Aorta (tissue), 5 donors: ENCODE measurements at regions not wholly inside any gene's neighbourhood (a gene's known extent, or its start where the extent isn't known, plus 50 kb on each side); places are given as distances from the start of the nearest gene placed in this dataset.

Experiments
- ATAC-seq: fragments of 200-7000 bp; cut with Tn5 transposase; one replicate; pipeline ENCODE4 v1.9.1; 2022; ENCODE audit warnings: moderate library complexity; ENCODE audit not compliant: low FRiP score
- DNase-seq, 2 donors: peaks; one replicate each; pipeline ENCODE4 v3.0.0-alpha.2; 2020
- H3K27ac ChIP-seq, 2 donors: one replicate each; pipeline ENCODE4 v1.5.1; 2013; ENCODE audit warnings: low read length in 2 of 2, mild to moderate bottlenecking in 2 of 2, moderate library complexity in 2 of 2, control low read depth in 1 of 2, inconsistent platforms in 1 of 2, low read depth in 1 of 2
- H3K27me3 ChIP-seq, 2 donors: one replicate each; pipeline ENCODE4 v1.6.1; 2013; ENCODE audit warnings: control low read depth in 1 of 2, low read length in 1 of 2, mild to moderate bottlenecking in 1 of 2, moderate library complexity in 1 of 2; ENCODE audit not compliant: insufficient read depth in 2 of 2, control insufficient read depth in 1 of 2
- H3K36me3 ChIP-seq, 2 donors: one replicate each; pipeline ENCODE4 v1.6.1; 2013; ENCODE audit warnings: control low read depth in 1 of 2, low read length in 1 of 2, mild to moderate bottlenecking in 1 of 2; ENCODE audit not compliant: insufficient read depth in 2 of 2, control insufficient read depth in 1 of 2
- H3K4me1 ChIP-seq, 2 donors: one replicate each; pipeline ENCODE4 v1.6.1; 2013; ENCODE audit warnings: low read length in 2 of 2, control low read depth in 1 of 2, mild to moderate bottlenecking in 1 of 2, moderate library complexity in 1 of 2; ENCODE audit not compliant: insufficient read depth in 2 of 2, control insufficient read depth in 1 of 2
- H3K4me3 ChIP-seq, 2 donors: one replicate each; pipeline ENCODE4 v1.5.1; 2013; ENCODE audit warnings: low read length in 2 of 2, control low read depth in 1 of 2, mild to moderate bottlenecking in 1 of 2
- H3K9me3 ChIP-seq: one replicate; pipeline ENCODE4 v1.6.1; 2013; ENCODE audit warnings: mild to moderate bottlenecking, low read length; ENCODE audit not compliant: control insufficient read depth
- whole genome bisulfite sequencing, 2 donors: extraction: QIAGEN DNeasy Blood & Tissue Kit; methylation state at CpG; one replicate each; pipeline ENCODE4 v1.1.7; 2013; 5-methylcytosine and 5-hydroxymethylcytosine counted together
- intact Hi-C, 2 donors: fragments of 100-400 bp; cut with DNase I; formaldehyde crosslinking; loops; one replicate each; pipeline versions ENCODE4 v1.14.2 to v1.15.0; 2022
- donor health status: healthy with polysubstance abuse.
- donor health status: Bipolar disorder and iron deficiency.
- donor health status: DM: no; HTN: no; CAD: no.
- donor health status: DM: no; HTN: no; CAD: no.
- donor health status: DM: yes; HTN: yes; CAD: no.

GRCh38 chr10:105844241-105844640 lies 1203.2 kb downstream of the SORCS3 start:
- no peak for ATAC-seq

GRCh38 chr10:105843786-105844185 lies 1202.7 kb downstream of the SORCS3 start:
- Histone ChIP-seq H3K4me1 (no peaks in the 10 kb centered on the region), H3K27me3 (no peaks in the 10 kb centered on the region), H3K9me3 (no peaks in the 10 kb centered on the region), H3K4me3 (no peak overlapping the region), H3K27ac (no peak overlapping the region), H3K36me3 (no peaks in the 10 kb centered on the region)
- ATAC-seq (no peak), DNase-seq (no peak)
- intact Hi-C loops = no loop called here
- WGBS, 2 donors = 24 to 36% methylated on average over 3 of the region's 3 CpGs

More at GRCh38 chr10:105844241-105844640, 1203.2 kb downstream of the SORCS3 start:
- Histone ChIP-seq H3K36me3 (no peaks in the 10 kb centered on the region), H3K4me3 (no peak overlapping the region), H3K27ac (no peak overlapping the region), H3K4me1 (no peaks in the 10 kb centered on the region), H3K27me3 (no peaks in the 10 kb centered on the region), H3K9me3 (no peaks in the 10 kb centered on the region)
- intact Hi-C loops = no loop called here
- DNase-seq = no peak
- WGBS, 2 donors = 41 to 46% methylated on average over 4 of the region's 4 CpGs

- Histone ChIP-seq H3K4me1 (peaks cover 0 to 3% of the 10 kb centered on the region in 2 donors), H3K36me3 (no peaks in the 10 kb centered on the region), H3K27me3 (no peaks in the 10 kb centered on the region), H3K4me3 (no peak overlapping the region), H3K9me3 (no peaks in the 10 kb centered on the region), H3K27ac (no peak overlapping the region)
- WGBS, 2 donors = 58 to 61% methylated on average over 6 of the region's 6 CpGs
- ATAC-seq (no peak), DNase-seq (no peak)
- intact Hi-C loops = no loop called here
Observed at GRCh38 chr10:105840288-105840770, 1199.2 kb downstream of the SORCS3 start.

- ATAC-seq (no peak), DNase-seq (no peak)
- H3K27ac ChIP-seq = no peak overlapping the region
- intact Hi-C loops = no loop called here
- WGBS, 2 donors = 14 to 15% methylated on average over 2 of the region's 2 CpGs
- H3K4me3 ChIP-seq = peak overlapping the region in 1 of 2 donors; percentile 20
- no peaks in the 10 kb centered on the region for H3K9me3 ChIP-seq
- H3K4me1 ChIP-seq = peaks cover 0 to 3% of the 10 kb centered on the region in 2 donors
- no peaks in the 10 kb centered on the region for H3K36me3 ChIP-seq
- H3K27me3 ChIP-seq = no peaks in the 10 kb centered on the region
Observed at GRCh38 chr10:105838392-105838791, 1197.3 kb downstream of the SORCS3 start.

GRCh38 chr10:105837951-105838350 lies 1196.9 kb downstream of the SORCS3 start:
- WGBS, 2 donors = 54 to 69% methylated on average over 2 of the region's 2 CpGs
- Histone ChIP-seq H3K27me3 (no peaks in the 10 kb centered on the region), H3K27ac (no peak overlapping the region), H3K9me3 (no peaks in the 10 kb centered on the region), H3K4me3 (peak overlapping the region in 1 of 2 donors; percentile 20), H3K36me3 (no peaks in the 10 kb centered on the region), H3K4me1 (peaks cover 0 to 3% of the 10 kb centered on the region in 2 donors)
- intact Hi-C loops = no loop called here
- peak; percentile 49 for ATAC-seq
- no peak for DNase-seq

- Histone ChIP-seq H3K27ac (no peak overlapping the region), H3K27me3 (no peaks in the 10 kb centered on the region), H3K4me1 (peaks cover 0 to 3% of the 10 kb centered on the region in 2 donors), H3K36me3 (no peaks in the 10 kb centered on the region), H3K9me3 (no peaks in the 10 kb centered on the region), H3K4me3 (no peak overlapping the region)
- no peak for ATAC-seq
- intact Hi-C loops = no loop called here
- DNase-seq = no peak
- WGBS, 2 donors = 72 to 74% methylated on average over 4 of the region's 4 CpGs
Observed at GRCh38 chr10:105834261-105835059, 1193.4 kb downstream of the SORCS3 start.

- WGBS, 2 donors = 74 to 82% methylated on average over 1 of the region's 1 CpG
- no peak overlapping the region for H3K4me3 ChIP-seq
- no peak overlapping the region for H3K27ac ChIP-seq
- intact Hi-C loops = no loop called here
- H3K9me3 ChIP-seq = peaks cover 2% of the 10 kb centered on the region
- DNase-seq (no peak), ATAC-seq (no peak)
- no peaks in the 10 kb centered on the region for H3K4me1 ChIP-seq
- no peaks in the 10 kb centered on the region for H3K27me3 ChIP-seq
- H3K36me3 ChIP-seq = no peaks in the 10 kb centered on the region
Observed at GRCh38 chr10:105827133-105827532, 1186.0 kb downstream of the SORCS3 start.

- Histone ChIP-seq H3K4me3 (no peak overlapping the region), H3K27me3 (no peaks in the 10 kb centered on the region), H3K9me3 (peaks cover 1% of the 10 kb centered on the region), H3K4me1 (no peaks in the 10 kb centered on the region), H3K36me3 (no peaks in the 10 kb centered on the region), H3K27ac (no peak overlapping the region)
- WGBS, 2 donors = 71 to 81% methylated on average over 8 of the region's 8 CpGs
- no peak for DNase-seq
- ATAC-seq = no peak
- intact Hi-C loops = no loop called here
Observed at GRCh38 chr10:105807935-105808587, 1167.0 kb downstream of the SORCS3 start.

- Histone ChIP-seq H3K36me3 (no peaks in the 10 kb centered on the region), H3K9me3 (no peaks in the 10 kb centered on the region), H3K27me3 (no peaks in the 10 kb centered on the region), H3K4me1 (no peaks in the 10 kb centered on the region), H3K27ac (no peak overlapping the region), H3K4me3 (no peak overlapping the region)
- DNase-seq (no peak), ATAC-seq (no peak)
- whole genome bisulfite sequencing, 2 donors = 21 to 34% methylated on average over 2 of the region's 2 CpGs
- intact Hi-C loops = no loop called here
Observed at GRCh38 chr10:105803206-105803605, 1162.1 kb downstream of the SORCS3 start.
